ENCODE measurements at regions not wholly inside any gene's neighbourhood (a gene's known extent, or its start where the extent isn't known, plus 50 kb on each side); places are given as distances from the start of the nearest gene placed in this dataset.
"Not testable (repeated sequence)": the region's sequence is repeated elsewhere in the genome, so short reads cannot be mapped to it uniquely, and the experiment has no call there.

DNA sequence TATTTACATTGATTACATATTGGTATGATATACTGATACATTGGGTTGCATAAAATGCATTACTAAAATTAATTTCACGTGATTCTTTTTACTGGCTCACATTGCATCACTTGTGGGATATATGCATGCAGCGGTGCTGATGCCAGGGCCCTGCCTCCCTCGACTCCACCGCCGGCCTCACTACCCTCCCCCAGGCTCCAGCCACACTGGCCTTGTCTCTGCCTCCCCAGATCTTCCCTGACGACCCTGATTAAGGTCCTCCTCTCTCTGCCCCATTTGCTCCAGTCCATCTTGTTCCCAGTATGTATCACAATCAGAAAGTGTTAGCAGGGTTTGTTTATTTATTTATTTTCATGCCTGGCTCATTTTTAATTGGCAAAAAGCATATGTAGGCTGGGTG is 306.8 kb downstream of the FOXL1 start:
- FAIRE-seq (no peak), DNase-seq (ENCODE audit: low read depth) (no peak)
- H3K36me3 ChIP-seq (ENCODE audit: control insufficient read depth, insufficient read depth, low read length), result no peaks in the 10 kb centered on the region
- no peaks in the 10 kb centered on the region for H3K27me3 ChIP-seq (ENCODE audit: control insufficient read depth, insufficient read depth, low read length)
- no peak overlapping the region for H3K4me3 ChIP-seq (ENCODE audit: low read depth, low read length)
- TF ChIP-seq, protein P1, sequence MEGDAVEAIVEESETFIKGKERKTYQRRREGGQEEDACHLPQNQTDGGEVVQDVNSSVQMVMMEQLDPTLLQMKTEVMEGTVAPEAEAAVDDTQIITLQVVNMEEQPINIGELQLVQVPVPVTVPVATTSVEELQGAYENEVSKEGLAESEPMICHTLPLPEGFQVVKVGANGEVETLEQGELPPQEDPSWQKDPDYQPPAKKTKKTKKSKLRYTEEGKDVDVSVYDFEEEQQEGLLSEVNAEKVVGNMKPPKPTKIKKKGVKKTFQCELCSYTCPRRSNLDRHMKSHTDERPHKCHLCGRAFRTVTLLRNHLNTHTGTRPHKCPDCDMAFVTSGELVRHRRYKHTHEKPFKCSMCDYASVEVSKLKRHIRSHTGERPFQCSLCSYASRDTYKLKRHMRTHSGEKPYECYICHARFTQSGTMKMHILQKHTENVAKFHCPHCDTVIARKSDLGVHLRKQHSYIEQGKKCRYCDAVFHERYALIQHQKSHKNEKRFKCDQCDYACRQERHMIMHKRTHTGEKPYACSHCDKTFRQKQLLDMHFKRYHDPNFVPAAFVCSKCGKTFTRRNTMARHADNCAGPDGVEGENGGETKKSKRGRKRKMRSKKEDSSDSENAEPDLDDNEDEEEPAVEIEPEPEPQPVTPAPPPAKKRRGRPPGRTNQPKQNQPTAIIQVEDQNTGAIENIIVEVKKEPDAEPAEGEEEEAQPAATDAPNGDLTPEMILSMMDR (IDR thresholded peaks at IDR 0.05; ENCODE audit: insufficient read depth, low read length, severe bottlenecking), result no peak

DNA sequence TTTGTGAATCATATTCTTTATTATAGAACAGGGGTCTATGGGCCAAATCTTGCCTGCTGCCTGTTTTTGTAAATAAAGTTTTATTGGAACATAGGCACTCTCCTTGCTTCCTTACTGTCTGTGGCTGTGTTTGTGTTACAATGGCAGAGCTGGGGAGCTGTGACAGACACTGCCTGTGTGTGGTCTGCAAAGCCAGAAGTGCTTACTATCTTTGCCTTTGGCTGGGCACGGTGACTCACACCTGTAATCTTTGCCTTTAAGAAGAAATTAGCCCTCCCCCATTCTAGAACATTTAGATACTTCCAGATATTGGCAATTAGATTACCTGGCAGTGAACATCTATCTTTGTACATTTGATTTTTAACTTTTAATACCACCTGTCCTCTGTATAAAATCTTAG is 308.3 kb downstream of the FOXL1 start:
- no peaks in the 10 kb centered on the region for H3K36me3 ChIP-seq (ENCODE audit: control insufficient read depth, insufficient read depth, low read length)
- H3K4me3 ChIP-seq (ENCODE audit: low read depth, low read length), result no peak overlapping the region
- no peaks in the 10 kb centered on the region for H3K27me3 ChIP-seq (ENCODE audit: control insufficient read depth, insufficient read depth, low read length)
- DNase-seq (ENCODE audit: low read depth) (peak; percentile 18), FAIRE-seq (no peak)
- TF ChIP-seq, protein P1 (IDR thresholded peaks at IDR 0.05; ENCODE audit: insufficient read depth, low read length, severe bottlenecking), result no peak

DNA sequence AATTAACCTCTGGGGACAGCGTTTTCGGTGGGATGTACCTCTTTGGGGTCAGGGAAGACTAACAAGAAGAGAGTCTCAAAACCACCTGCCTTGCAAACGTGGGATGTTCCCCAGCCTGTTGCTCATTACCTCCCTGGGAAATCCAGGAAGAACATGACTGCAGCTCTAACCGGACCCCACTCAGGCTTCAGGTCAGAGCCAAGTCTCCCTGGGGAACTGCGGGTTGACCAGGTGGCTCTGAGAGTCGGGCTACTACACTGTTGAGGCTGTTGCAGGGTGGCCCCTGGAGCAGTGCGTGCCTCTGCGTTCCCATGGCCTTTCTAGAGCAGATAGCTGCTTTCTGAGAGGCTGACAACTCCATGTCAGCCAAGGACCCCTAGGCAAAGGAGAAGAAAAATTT is 309.1 kb downstream of the FOXL1 start:
- DNase-seq (ENCODE audit: low read depth), result no peak
- FAIRE-seq, result no peak
- no peak overlapping the region for H3K4me3 ChIP-seq (ENCODE audit: low read depth, low read length)
- H3K36me3 ChIP-seq (ENCODE audit: control insufficient read depth, insufficient read depth, low read length), result no peaks in the 10 kb centered on the region
- TF ChIP-seq, protein P1 (IDR thresholded peaks at IDR 0.05; ENCODE audit: insufficient read depth, low read length, severe bottlenecking), result no peak
- H3K27me3 ChIP-seq (ENCODE audit: control insufficient read depth, insufficient read depth, low read length), result no peaks in the 10 kb centered on the region

DNA sequence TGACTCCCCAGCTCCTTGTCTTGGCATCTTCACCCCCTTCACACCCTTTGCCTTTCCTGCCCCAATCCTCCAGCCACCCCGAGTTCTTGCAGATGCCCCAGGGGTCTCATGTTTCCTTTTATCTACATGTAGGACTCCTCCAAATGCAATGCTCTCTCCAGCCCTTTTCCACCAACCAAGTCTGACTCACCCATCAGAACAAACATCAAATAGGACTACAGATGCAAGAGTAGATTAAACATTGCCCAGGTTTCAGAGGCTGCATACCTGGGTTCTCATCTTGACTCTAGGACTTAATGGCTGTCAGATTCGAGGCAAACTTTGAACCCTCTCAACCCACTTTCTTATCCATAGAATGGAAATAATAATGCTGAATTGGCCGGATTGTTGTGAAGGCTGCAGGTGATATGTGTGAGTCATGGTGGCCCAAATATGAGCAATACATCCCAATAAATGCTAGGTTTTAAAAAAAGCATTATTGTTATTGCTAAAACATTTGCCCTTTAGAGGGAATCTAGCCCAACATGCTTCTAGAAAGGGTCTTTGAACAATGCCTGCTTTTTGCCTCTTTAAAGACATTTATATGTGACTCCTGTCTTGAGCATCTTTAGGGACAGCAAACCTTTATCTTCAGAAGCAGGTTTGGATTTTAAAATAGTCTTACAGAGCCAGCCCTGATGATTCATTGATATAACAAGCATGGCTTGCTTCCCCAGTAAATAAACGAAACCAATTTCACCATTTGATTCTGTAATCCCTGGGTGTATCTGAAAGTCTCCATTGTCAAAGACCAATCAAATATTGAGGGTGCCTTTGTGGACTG is 310.1 kb downstream of the FOXL1 start:
- no peaks in the 10 kb centered on the region for H3K36me3 ChIP-seq (ENCODE audit: control insufficient read depth, insufficient read depth, low read length)
- TF ChIP-seq, protein P1 (IDR thresholded peaks at IDR 0.05; ENCODE audit: insufficient read depth, low read length, severe bottlenecking), result no peak
- FAIRE-seq (no peak), DNase-seq (ENCODE audit: low read depth) (peak; percentile 8)
- no peak overlapping the region for H3K4me3 ChIP-seq (ENCODE audit: low read depth, low read length)
- H3K27me3 ChIP-seq (ENCODE audit: control insufficient read depth, insufficient read depth, low read length), result peaks cover 2% of the 10 kb centered on the region

DNA sequence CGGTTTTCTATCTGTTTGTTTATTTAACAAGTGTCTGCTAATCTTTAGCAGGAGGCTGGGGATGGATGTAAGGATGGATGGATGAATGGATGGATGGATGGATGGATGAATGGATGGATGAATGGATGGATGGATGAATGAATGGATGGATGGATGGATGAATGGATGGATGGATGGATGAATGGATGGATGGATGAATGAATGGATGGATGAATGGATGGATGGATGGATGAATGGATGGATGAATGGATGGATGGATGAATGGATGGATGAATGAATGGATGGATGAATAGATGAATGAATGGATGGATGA is 310.7 kb downstream of the FOXL1 start:
- not testable (repeated sequence) for H3K27me3 ChIP-seq (ENCODE audit: control insufficient read depth, insufficient read depth, low read length); H3K36me3 ChIP-seq (ENCODE audit: control insufficient read depth, insufficient read depth, low read length); FAIRE-seq; H3K4me3 ChIP-seq (ENCODE audit: low read depth, low read length); DNase-seq (ENCODE audit: low read depth)

DNA sequence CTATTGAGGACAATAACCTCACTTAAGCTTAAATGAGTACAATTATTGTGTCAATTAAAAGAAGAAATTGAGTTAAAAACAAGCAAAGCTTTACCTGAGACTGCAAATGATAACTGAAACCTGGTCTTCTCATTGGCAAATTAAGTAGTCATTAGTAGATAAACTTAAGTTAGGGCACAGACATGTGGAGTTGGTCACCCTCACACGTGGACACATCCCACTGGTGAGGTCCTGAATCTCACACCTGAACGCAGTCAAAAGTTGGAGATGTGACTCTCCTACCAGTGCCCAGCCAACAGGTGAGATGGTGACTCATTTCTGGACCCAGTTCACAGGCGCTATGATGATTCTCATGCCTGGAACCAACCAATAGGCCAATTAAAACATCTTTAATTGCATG is 311.6 kb downstream of the FOXL1 start:
- Histone ChIP-seq H3K27me3 (ENCODE audit: control insufficient read depth, insufficient read depth, low read length) (peaks cover 2% of the 10 kb centered on the region), H3K4me3 (ENCODE audit: low read depth, low read length) (no peak overlapping the region), H3K36me3 (ENCODE audit: control insufficient read depth, insufficient read depth, low read length) (no peaks in the 10 kb centered on the region)
- DNase-seq (ENCODE audit: low read depth) (no peak), FAIRE-seq (no peak)
- TF ChIP-seq, protein P1 (IDR thresholded peaks at IDR 0.05; ENCODE audit: insufficient read depth, low read length, severe bottlenecking), result no peak

Measured in bronchial epithelial cell (primary cell).